COR-L47 (cell line): ENCODE measurements at regions not wholly inside any gene's neighbourhood (a gene's known extent, or its start where the extent isn't known, plus 50 kb on each side); places are given as distances from the start of the nearest gene placed in this dataset.

Experiments used
- DNase-seq: peaks from one replicate; lab custom pipeline; 2025; lab: John Stamatoyannopoulos, UW

DNA sequence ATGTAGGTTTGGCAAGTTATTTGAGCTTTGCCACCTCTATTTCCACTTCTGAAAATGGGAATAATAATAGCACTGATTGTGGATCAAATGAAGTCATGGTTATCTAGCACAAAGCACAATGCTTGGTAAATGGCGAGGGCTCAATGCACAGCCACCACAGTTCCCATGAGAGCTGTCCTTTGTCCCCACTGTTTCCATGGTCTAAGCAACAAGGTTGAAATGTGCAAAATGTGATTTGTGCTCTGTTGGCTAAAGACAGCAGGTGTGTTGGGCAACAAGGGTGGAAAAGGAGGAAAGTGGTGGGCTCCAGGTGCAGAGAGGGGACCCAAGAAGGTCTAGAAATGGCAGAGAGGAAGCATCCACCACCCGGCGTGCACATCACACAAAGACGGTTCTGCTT, 200.5 kb downstream of the TRIM29 start:
- DNase-seq, result no peak

DNA sequence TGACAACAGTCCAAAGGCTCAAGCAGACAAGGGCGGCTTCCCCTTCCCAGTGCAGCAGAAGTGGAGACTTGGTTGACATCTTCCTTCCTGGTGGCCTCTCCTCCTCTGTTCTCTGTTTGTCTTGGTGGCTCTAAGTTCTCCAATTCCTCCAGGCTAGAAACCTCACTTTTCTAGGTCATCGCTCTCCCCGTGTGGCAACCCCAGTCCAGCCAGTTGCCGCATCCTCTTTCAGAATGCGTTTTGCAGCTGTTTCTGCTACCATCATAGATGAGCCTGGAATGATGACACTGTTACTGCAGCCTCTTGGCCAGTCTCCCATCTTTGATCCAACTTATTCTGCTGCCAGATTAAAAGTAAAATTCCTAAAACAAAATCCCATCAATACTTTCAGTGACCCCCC, 201.5 kb downstream of the TRIM29 start:
- no peak for DNase-seq

DNA sequence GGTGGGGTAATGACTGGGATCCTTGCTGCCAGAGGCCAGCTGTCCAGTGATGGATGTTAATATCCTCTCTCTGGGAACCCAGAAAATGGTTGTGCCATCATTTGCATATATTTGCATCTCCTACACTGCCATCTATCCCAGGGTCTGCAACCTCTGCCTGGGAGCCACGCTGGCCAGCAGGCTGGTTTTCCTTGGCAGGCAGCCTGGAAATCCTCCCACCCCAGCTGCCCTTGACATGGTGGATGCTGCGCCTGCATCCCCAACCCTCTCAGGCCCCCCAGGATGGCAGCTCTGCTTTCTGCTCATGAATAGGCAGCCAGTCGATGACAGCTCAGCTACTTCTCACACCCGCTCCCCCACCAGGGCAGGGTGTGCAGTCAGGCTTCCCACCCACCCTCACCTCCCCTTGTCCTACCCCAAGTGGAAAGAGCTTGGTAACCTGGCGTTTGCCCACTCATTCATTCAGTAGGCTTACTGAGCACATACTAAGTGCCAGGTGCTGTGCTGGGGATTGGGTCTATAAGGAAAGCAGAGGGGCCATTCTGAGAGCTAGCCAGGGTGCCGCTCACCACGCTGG, 202.5 kb downstream of the TRIM29 start:
- DNase-seq, result no peak

DNA sequence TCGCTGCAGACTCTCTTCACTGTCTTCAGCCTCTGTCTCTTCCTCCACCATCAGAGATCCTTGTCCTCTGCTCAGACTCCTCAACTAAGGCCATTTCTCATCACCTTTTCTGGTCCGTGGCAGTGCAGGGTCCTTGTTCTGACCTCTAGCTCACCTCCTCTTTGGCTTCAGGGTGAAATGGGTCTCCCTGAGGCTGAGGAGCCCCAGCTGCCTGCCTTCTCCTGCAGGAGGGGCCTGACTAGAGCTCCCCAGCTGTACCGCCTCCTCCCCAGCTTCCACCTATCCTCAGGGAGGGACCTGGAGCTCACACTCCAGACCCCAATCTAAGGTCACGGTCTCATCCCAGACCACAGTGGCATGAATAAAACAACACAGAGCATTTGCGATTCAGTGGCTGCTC, 203.0 kb downstream of the TRIM29 start:
- no peak for DNase-seq

DNA sequence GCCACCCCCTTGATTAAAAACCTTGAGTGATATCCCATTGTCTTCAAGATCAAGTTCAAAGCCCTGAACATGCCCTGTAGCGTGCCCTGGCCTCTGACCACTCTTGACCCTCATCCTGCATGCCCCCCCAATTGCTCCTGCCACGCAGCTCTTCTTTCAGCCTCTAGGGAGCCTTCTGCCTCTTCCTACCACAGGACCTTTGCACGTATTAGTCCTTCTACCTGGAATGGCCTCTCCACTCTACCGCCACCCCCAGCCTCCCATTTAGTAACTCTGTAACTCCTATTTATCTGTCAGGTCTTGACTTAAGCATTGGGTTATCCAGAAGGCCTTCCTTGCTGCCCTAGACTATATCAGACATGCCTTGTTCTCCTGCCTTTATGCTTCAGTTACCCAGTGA, 203.6 kb downstream of the TRIM29 start:
- DNase-seq, result no peak

DNA sequence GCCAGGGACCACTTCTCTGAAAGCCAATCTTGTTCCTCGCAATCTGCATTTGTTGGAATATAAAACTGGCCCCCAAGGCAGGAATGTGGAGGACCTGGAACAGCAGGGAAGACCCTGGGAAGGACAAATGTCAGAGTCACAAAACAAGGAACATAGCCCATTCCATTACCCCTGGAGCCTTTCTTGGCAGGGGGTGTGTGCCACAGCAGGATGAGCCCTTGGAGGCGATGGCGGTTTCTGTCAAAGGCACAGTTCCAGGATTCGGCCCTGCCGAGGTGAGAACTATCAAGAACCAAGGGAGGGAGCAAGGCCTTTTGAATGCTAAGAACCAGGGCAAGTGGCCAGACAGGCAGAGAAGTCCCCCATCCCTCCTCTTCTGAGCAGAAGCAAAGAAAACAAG, 204.3 kb downstream of the TRIM29 start:
- no peak for DNase-seq

DNA sequence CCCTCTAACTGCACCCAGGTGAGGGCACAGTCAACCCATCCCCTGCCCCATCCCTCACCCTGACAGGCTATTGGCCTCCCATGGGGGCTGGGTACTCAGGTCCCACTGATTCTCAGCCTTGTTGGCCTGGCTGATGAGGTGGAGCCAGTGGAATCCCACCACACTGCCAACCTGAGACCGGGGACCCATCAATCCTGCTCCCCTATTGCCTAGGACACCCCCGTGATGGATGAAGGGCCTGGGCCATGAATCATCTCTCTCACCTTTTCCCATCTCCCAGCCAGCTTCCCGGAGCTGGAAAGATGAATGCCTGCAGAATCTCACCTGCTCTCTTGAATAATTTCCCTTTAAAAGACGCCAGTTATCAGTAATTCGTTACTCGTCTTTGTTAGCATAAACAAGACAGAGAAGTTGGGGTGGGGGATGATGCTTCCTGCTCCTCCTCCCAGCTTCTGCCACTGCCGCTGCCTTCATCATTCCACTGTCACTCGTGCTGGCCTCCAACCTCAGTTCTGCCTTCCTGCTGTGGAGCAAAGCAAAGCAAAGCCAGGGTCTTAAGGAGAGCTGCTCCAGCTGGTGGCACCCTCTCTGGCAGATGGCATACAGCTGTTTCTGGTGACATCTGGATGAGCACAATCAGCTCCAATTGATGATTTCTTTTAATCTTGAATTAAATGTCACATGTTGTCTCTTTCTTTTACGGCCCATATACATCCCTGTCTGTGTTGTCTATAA, 204.0 kb upstream of the NECTIN1 start:
- no peak for DNase-seq

DNA sequence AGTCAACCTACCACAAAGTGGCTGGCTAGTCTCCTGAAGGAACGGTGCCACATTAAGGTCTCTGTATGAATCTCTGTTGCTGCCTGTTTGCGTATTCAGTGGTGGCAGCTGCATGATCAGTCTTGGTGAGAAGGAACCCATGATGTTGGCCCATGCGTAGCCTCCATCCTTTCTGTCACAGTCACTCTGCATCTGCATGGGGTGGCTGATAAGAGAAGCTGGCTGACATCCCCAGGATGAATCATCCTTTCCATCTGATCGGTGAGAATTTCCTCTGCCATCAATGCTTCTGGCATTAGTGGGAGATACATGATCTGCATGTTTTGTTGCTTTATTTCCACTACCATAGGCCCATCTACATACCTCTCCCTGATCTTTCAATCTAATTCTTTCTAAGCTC, 199.0 kb upstream of the NECTIN1 start:
- DNase-seq, result no peak

DNA sequence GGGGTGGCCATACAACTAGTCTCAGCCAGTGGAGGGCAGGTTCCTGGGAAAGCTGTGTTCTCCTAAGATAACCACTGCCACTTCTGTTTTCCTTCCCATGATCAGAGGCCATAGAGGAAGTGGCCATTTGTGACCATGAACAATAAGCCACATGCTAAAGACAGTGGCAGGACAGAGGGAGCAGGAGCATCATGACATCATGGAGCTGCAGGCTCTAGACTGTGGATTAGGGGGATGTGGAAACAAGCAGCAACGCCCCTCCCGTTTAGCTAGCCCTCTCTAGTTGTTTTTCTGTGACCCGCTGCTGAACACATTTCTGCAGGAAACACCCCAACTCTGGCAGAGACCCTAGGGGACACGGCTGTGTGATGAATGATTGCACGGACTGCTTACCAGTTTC, 195.0 kb upstream of the NECTIN1 start:
- DNase-seq, result no peak

DNA sequence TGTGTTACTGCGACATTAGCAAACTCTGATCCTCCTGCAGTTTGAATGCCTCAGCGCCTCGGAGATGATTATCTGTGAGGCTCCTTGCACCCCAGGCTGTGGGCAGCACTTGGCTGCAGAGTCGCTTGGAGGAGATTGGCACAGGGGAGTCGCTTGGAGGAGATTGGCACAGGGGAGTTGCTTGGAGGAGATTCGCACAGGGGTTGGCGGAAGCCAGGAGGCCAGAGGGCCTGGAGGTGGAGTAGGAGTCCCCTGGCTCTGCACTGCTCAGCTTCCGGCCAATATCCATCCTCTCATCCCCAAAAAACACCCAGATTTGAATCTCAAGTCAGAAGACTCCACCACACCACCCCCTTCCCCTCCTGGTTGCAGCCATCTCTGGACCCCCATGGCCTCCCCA, 192.6 kb upstream of the NECTIN1 start:
- DNase-seq, result no peak

DNA sequence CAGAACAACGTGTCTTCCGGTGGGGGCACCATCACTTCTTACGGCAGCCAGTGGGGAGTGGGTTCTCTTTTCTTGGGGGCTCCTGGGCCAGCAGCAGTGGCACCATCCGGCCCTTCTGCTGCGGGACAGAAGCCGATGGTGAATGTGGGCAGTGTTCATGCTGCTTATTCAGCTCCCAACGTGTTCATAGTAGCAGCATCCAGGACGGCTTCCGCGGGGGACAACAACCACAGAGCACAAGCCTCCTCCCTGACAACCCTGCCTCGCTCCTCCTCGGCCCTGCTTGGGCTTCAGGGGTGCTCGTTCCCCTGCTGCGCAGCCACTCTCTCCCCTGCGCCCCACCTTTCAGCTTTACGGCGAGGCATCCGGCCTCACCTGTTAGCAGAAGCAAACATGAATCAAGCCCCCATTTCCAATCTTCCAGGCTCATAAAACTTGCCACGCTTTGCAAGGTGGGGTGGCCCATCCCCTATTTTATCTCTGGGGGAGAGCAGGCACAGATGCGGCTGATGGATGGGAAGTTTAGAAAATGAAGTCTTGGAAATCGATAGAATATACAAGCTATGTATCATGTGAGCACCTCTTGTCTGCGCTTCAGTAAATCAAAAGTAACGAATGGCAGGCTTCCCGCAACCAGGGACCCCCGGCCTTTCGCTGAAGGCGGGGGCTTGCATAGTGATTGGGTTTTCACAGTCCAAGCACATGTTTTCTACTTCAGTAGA, 191.8 kb upstream of the NECTIN1 start:
- no peak for DNase-seq

DNA sequence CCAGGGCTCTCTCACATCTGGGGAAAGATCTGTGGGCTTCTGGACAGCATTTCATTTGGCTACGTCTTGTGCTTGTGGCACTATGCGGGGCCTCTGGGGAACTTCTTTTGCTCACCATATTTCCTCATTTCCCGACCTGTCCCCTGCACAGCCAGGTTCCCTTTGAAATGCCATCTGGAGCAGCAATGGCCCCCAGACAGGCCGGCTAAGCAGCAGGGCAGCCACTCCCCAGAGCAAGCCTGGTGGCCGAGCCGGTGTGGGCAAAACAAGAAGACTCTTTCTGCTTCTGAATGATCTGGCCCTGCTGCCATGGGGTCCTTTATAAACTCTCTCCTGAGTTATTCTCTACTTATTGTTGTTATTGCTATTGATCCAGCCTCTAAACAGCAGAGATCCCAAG, 190.7 kb upstream of the NECTIN1 start:
- DNase-seq, result no peak

DNA sequence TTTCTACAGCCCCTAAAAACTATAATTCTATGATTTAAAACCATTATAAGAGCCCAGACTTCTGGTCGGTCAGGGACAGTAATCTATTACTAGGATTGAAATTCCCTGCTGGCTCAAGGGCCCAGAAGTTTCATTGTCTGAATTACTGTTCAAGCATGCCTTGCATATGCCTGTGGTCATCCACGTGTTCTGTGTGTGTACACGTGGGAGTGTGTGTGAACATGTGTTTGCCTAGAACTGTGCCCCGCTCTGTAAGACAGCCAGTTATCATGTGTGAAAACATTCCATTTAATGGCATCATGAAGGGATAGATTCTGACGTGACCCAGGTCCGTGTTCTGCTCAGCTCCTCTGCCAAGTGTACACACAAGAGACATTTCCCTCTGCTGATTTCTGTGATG, 189.3 kb upstream of the NECTIN1 start:
- DNase-seq, result no peak

DNA sequence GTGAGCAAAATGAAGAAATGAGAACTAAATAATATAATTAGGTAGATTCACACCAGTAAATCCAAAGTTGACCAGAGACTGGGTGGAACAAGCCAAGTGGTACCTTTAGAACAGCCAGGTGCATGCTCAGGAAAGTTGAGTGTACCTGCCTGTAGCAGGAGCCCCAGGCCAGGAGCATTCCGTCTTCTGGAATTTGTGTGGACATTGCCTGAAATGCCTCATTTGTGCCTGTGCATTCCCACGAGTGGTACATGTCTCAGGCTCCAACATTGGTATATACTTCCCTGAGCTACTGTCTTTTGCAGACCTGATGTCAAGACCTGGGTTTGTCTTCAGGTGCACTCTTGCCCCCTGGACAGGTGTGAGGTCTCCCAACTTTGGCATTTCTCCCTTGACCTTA, 187.6 kb upstream of the NECTIN1 start:
- no peak for DNase-seq

DNA sequence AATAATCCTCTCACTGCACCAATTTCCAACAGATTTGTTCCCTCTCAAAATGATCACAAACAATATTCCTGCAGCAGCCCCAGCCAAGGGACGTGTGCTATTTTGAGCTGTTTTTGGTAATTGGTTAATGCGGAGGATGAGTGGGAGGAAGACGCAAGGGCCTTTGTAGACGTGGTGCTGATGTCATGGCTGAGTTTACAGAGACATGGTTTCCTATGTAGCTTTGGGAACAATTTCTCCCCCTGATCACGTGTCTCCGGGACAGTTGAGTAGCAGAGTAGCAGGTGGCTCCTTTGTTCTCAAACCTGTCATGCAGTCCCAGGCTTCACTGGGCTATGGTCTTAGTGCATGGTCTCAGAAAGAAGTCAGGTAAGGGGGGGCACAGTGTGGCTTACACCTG, 183.2 kb upstream of the NECTIN1 start:
- no peak for DNase-seq

DNA sequence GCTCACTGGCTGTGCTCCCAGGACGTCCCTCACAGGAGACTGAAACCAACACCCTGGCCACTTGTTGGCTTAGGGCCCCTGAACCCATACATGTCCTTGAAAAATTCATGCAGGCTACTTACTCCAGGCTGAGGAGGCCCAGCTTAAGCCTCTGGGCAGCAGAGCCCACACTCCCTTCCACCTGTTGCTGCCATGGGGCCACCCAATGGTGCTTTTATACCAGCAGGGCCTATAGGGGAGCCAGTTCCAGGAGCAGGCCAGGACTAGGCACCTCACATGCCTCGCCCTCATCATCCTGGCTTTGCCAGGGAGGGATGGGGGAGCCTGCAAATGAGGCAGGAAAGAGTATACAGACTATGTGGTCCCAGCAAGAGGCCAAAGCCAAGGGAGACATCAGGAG, 181.7 kb upstream of the NECTIN1 start:
- DNase-seq, result no peak

DNA sequence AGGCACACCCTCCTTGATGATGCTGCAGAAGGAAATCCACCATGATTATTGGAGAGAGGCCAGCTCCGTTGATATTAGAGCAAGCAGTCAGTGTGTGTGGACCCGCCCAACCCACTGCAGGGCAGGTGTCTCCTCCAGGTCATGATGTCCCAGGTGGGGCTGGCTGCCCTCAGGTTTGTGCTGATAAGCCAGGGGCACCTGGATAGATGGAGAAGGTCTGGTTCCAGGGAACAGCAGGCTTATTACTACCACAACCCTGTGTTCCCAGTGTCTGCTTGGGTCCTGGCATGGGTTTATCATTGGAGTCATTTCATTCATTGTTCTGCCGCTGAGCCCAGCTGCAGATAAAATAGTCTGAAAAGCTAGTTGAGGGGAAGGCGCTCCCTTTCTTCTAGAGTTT, 181.1 kb upstream of the NECTIN1 start:
- no peak for DNase-seq

DNA sequence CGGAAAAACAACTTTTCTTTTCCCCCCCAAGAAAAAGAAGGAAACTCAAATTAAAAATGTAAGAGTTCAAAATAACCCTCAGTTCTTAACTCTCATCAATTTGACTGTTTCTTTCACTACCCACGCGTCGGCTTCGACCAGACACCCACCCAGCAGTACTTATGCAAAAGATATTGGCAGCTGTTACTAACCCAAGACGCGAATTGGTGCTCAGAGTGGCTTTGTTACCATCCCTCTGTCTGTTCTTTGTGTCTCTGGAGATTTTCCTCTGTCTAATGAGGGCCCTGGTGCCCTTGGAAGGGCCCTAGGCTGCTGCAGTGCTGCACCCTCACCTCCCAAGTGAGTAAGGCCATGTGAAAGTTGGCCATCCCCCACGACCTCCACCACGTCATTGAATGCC, 180.5 kb upstream of the NECTIN1 start:
- no peak for DNase-seq

DNA sequence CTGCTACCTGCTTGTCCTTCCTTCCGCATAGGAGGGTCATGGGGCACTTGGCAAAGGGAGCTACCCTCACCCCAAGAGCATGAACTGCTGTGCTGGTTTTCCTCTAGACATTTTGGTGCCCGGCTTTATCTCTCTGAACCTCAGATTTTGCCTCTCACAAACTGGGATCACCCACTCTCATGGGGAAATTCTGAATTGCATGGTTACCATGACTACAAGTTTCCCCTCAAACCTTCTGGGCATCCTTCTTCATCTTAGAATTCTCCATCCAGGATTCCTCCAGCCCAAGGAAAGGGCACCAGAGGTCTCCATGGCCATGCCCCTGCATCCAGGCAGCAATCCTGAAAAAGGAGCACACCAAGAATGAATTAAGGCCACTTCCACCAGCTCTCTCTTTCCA, 180.1 kb upstream of the NECTIN1 start:
- no peak for DNase-seq

DNA sequence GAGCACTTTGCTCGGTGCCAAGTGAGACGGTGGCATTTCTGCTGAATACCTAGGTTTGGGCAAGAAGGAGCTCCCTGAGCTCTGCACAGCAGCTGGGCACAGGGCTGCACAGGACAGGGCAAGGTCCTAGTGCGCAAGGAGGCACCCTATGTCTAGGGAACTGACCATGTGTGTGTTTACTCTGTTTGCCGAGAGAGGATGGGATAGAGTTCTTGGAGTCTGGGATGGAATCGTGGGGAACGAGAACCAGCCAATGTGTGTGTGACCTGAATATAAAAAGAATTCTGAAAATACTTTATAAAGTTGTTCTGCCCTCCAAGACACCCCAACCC, 179.5 kb upstream of the NECTIN1 start:
- DNase-seq, result no peak

DNA sequence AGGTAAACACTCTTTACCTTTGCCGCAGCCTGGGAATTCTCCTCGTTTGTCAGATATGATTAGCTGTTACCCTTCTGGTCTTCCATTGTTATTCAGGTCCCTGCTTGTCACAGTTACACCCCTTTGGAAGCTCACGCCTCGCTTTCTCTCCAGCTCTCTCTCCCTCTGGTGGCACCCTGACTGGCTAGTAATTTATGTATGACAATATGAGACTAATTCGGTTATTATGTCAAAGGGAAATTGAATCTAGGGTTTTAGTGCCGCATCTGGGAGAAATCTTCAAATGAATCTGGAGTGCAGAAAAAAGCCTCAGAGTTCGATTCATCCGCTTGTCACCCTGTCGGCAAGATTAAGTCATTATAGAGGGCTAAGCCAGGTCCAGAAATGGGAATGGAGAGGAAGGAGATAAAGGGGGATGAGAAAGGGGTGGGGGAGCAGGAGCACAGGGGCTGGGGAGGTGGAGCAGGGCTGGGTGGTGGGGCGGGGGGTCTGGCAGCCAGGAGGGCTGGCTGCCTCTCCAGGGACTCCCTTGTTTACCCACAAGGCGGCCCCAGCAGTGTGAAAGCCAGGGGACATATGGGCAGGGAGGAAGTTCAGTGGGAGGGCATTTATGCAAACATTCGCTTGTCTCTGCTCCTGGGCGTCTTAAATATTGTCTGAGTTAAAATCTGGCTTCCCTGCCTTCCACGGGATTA, 179.0 kb upstream of the NECTIN1 start:
- DNase-seq, result peak; percentile 82

DNA sequence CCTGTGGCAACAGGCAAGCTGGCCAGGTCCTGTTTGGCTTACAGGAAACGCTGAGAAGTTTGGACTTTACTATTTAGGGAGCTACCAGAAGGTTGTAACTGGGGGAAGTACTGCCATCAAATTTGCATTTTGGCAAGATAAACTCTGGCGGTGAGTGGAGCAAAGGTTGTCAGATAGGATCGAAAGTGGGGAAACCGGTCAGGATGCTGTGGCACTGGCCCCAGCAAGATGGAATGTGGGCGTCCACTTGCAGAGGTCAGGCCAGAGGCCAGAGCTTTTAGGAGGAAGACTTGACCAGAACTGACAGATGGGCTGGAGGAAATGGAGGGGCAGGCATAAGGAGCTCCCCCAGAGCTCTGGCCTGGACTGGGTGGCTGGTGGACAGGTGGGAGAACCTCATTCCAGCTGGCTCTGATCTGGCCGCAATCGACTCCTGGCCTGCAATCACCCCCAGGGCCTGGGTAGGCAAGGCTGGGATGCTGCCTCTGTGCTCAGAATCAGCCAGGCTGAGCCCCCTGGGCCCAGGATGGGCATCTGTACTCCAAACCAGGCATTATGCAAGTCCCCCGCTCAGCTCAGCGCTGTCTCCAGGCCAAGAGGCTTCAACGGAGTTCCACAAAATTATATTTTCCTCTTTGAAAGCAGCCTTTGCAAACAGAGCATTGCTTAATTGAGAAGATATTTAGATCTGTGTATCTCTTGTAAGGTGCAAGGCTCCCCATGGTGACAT, 178.3 kb upstream of the NECTIN1 start:
- no peak for DNase-seq
